ENCODE measurements at regions not wholly inside any gene's neighbourhood (a gene's known extent, or its start where the extent isn't known, plus 50 kb on each side); places are given as distances from the start of the nearest gene placed in this dataset.

- TF ChIP-seq, protein P1, sequence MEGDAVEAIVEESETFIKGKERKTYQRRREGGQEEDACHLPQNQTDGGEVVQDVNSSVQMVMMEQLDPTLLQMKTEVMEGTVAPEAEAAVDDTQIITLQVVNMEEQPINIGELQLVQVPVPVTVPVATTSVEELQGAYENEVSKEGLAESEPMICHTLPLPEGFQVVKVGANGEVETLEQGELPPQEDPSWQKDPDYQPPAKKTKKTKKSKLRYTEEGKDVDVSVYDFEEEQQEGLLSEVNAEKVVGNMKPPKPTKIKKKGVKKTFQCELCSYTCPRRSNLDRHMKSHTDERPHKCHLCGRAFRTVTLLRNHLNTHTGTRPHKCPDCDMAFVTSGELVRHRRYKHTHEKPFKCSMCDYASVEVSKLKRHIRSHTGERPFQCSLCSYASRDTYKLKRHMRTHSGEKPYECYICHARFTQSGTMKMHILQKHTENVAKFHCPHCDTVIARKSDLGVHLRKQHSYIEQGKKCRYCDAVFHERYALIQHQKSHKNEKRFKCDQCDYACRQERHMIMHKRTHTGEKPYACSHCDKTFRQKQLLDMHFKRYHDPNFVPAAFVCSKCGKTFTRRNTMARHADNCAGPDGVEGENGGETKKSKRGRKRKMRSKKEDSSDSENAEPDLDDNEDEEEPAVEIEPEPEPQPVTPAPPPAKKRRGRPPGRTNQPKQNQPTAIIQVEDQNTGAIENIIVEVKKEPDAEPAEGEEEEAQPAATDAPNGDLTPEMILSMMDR (IDR thresholded peaks at IDR 0.05): no peak
- TF ChIP-seq ZFX (IDR thresholded peaks at IDR 0.05; ENCODE audit: borderline replicate concordance): no peak
These were observed 1353.9 kb downstream of the NCAM2 start for GRCh38 chr21:22352088-22352487.

Measured in 22Rv1 (cell line).